Activated naive CD8-positive, alpha-beta T cell treated with anti-CD3 and anti-CD28 coated beads, Interleukin-2, amount 50 U/mL, for 16 hours (primary cell): ENCODE measurements at regions not wholly inside any gene's neighbourhood (a gene's known extent, or its start where the extent isn't known, plus 50 kb on each side); places are given as distances from the start of the nearest gene placed in this dataset.

ENCODE experiments used
- DNase-seq: peaks from one replicate; pipeline ENCODE4 v3.0.0-alpha.2; 2020; ENCODE audit warnings: low read depth, low spot score

GRCh38 chr3:43866529-43867353 lies 176.0 kb downstream of the ABHD5 start:
- DNase-seq = no peak

GRCh38 chr3:43867436-43868072 lies 176.8 kb downstream of the ABHD5 start:
- DNase-seq = no peak

GRCh38 chr3:43869491-43869890 lies 178.8 kb downstream of the ABHD5 start:
- no peak for DNase-seq

GRCh38 chr3:43870120-43870519 lies 179.4 kb downstream of the ABHD5 start:
- no peak for DNase-seq

GRCh38 chr3:43870844-43871626 lies 180.3 kb downstream of the ABHD5 start:
- no peak for DNase-seq

- no peak for DNase-seq
These were observed 181.0 kb downstream of the ABHD5 start for GRCh38 chr3:43871627-43872245.

GRCh38 chr3:43872301-43872700 lies 181.6 kb downstream of the ABHD5 start:
- DNase-seq = no peak

- no peak for DNase-seq
These were observed 182.2 kb downstream of the ABHD5 start for GRCh38 chr3:43872901-43873300.

GRCh38 chr3:43873723-43874122 lies 183.0 kb downstream of the ABHD5 start:
- DNase-seq = no peak

- no peak for DNase-seq
These were observed 183.6 kb downstream of the ABHD5 start for GRCh38 chr3:43874290-43874689.

GRCh38 chr3:43874731-43875130 lies 184.0 kb downstream of the ABHD5 start:
- DNase-seq = no peak

GRCh38 chr3:43876648-43877047 lies 185.9 kb downstream of the ABHD5 start:
- DNase-seq = no peak

- no peak for DNase-seq
These were observed 188.4 kb downstream of the ABHD5 start for GRCh38 chr3:43879166-43879565.

GRCh38 chr3:43882976-43883680 lies 192.4 kb downstream of the ABHD5 start:
- DNase-seq = no peak

- no peak for DNase-seq
These were observed 193.1 kb downstream of the ABHD5 start for GRCh38 chr3:43883729-43884396.

- no peak for DNase-seq
These were observed 193.8 kb downstream of the ABHD5 start for GRCh38 chr3:43884581-43884980.

- DNase-seq = no peak
These were observed 195.3 kb downstream of the ABHD5 start for GRCh38 chr3:43885908-43886618.

GRCh38 chr3:43892061-43892460 lies 201.3 kb downstream of the ABHD5 start:
- DNase-seq = no peak

GRCh38 chr3:43892526-43892925 lies 201.8 kb downstream of the ABHD5 start:
- no peak for DNase-seq

GRCh38 chr3:43893727-43894126 lies 203.0 kb downstream of the ABHD5 start:
- no peak for DNase-seq
